HEK293 (cell line): ENCODE measurements at regions not wholly inside any gene's neighbourhood (a gene's known extent, or its start where the extent isn't known, plus 50 kb on each side); places are given as distances from the start of the nearest gene placed in this dataset.

ENCODE experiments used
- CTCF ChIA-PET: fragments of 350-600 bp; formaldehyde crosslinking; extraction: SDS; loops from one replicate; lab custom pipeline; 2021; ENCODE audit warnings: antibody characterized with exemption; lab: Yijun Ruan, JAX
- POLR2A ChIA-PET: fragments of 300-600 bp; formaldehyde crosslinking; extraction: SDS; loops from one replicate; lab custom pipeline; 2020; ENCODE audit warnings: antibody characterized with exemption, inconsistent platforms; lab: Yijun Ruan, JAX
- H3K27ac ChIP-seq: fragments of 200-500 bp; sonication (Bioruptor generic); 2 replicates; pipeline ENCODE4 v1.5.1; 2014; ENCODE audit warnings: low read depth, low read length, control low read depth, inconsistent platforms; ENCODE audit errors: extremely low read depth
- H3K36me3 ChIP-seq, 2 experiments: fragments of 200-500 bp in 1 of 2; sonication (Bioruptor generic) in 1 of 2; 1 replicate in 1 of 2; 2 replicates in 1 of 2; pipeline ENCODE4 v1.5.1; 2014 to 2017; ENCODE audit warnings: inconsistent platforms in 2 of 2, low read length in 2 of 2; ENCODE audit not compliant: control insufficient read depth in 2 of 2, insufficient read depth in 1 of 2
- H3K4me1 ChIP-seq: fragments of 200-500 bp; sonication (Bioruptor generic); 2 replicates; pipeline ENCODE4 v1.5.1; 2014; ENCODE audit warnings: mild to moderate bottlenecking, low read length, inconsistent platforms; ENCODE audit not compliant: control insufficient read depth, insufficient read depth
- H3K4me3 ChIP-seq: 2 replicates; pipeline ENCODE4 v1.5.1; 2011; ENCODE audit warnings: low read depth, mild to moderate bottlenecking, control low read depth, low read length, moderate library complexity
- H3K9me3 ChIP-seq: fragments of 200-500 bp; sonication (Bioruptor generic); 2 replicates; pipeline ENCODE4 v1.5.1; 2014; ENCODE audit warnings: low read depth, low read length, inconsistent platforms; ENCODE audit not compliant: control insufficient read depth, insufficient read depth
- IKZF3 ChIP-seq: fragments of 450-650 bp; IDR thresholded peaks from 2 replicates; pipeline ENCODE4 v1.5.0; 2018; ENCODE audit warnings: missing biosample characterization, mild to moderate bottlenecking, missing genetic modification characterization, moderate library complexity
- KLF8 ChIP-seq: fragments of 450-650 bp; formaldehyde crosslinking; IDR thresholded peaks from 2 replicates; pipeline ENCODE4 v1.5.1; 2016; ENCODE audit warnings: missing biosample characterization, missing genetic modification characterization
- ZBTB17 ChIP-seq: fragments of 450-650 bp; formaldehyde crosslinking; IDR thresholded peaks from 2 replicates; pipeline ENCODE4 v1.5.1; 2016; ENCODE audit warnings: missing biosample characterization, missing genetic modification characterization
- ZBTB21 ChIP-seq: fragments of 450-650 bp; formaldehyde crosslinking; IDR thresholded peaks from 2 replicates; pipeline ENCODE4 v1.5.1; 2017; ENCODE audit warnings: missing biosample characterization, missing genetic modification characterization
- ZBTB8A ChIP-seq: fragments of 450-650 bp; formaldehyde crosslinking; IDR thresholded peaks from 2 replicates; pipeline ENCODE4 v1.5.1; 2016; ENCODE audit warnings: missing biosample characterization, missing genetic modification characterization
- ZNF112 ChIP-seq: fragments of 450-650 bp; formaldehyde crosslinking; IDR thresholded peaks from 2 replicates; pipeline ENCODE4 v1.5.0; 2017; ENCODE audit warnings: missing biosample characterization, missing genetic modification characterization
- ZNF146 ChIP-seq: fragments of 450-650 bp; formaldehyde crosslinking; IDR thresholded peaks from 2 replicates; pipeline ENCODE4 v1.5.1; 2016; ENCODE audit warnings: missing biosample characterization, missing genetic modification characterization
- ZNF148 ChIP-seq: fragments of 450-650 bp; formaldehyde crosslinking; IDR thresholded peaks from 2 replicates; pipeline ENCODE4 v1.5.0; 2017; ENCODE audit warnings: missing biosample characterization, missing genetic modification characterization, borderline replicate concordance
- ZNF211 ChIP-seq: fragments of 450-650 bp; formaldehyde crosslinking; IDR thresholded peaks from 2 replicates; pipeline ENCODE4 v1.5.1; 2016; ENCODE audit warnings: low read depth, missing biosample characterization, missing genetic modification characterization
- ZNF311 ChIP-seq: fragments of 450-650 bp; formaldehyde crosslinking; IDR thresholded peaks from 2 replicates; pipeline ENCODE4 v1.5.1; 2017; ENCODE audit warnings: missing biosample characterization, missing genetic modification characterization, borderline replicate concordance
- ZNF37A ChIP-seq: fragments of 450-650 bp; IDR thresholded peaks from 2 replicates; pipeline ENCODE4 v1.5.1; 2018; ENCODE audit warnings: missing biosample characterization, missing genetic modification characterization
- ZNF416 ChIP-seq: fragments of 450-650 bp; formaldehyde crosslinking; IDR thresholded peaks from 2 replicates; pipeline ENCODE4 v1.5.1; 2016; ENCODE audit warnings: missing biosample characterization, missing genetic modification characterization
- ZNF544 ChIP-seq: fragments of 450-650 bp; formaldehyde crosslinking; IDR thresholded peaks from 2 replicates; pipeline ENCODE4 v1.5.0; 2017; ENCODE audit warnings: missing biosample characterization, missing genetic modification characterization
- ZNF610 ChIP-seq: fragments of 450-650 bp; formaldehyde crosslinking; IDR thresholded peaks from 2 replicates; pipeline ENCODE4 v1.5.1; 2016; ENCODE audit warnings: missing biosample characterization, missing genetic modification characterization, borderline replicate concordance
- ZNF626 ChIP-seq: fragments of 450-650 bp; sonication (Bioruptor Pico); formaldehyde crosslinking; IDR thresholded peaks from 2 replicates; pipeline ENCODE4 v1.5.1; 2018; ENCODE audit warnings: missing biosample characterization, missing genetic modification characterization, inconsistent platforms
- ZNF701 ChIP-seq: fragments of 450-650 bp; formaldehyde crosslinking; IDR thresholded peaks from 2 replicates; pipeline ENCODE4 v1.5.1; 2016; ENCODE audit warnings: missing biosample characterization, missing genetic modification characterization
- ZNF76 ChIP-seq: fragments of 450-650 bp; formaldehyde crosslinking; IDR thresholded peaks from 2 replicates; pipeline ENCODE4; 2016; ENCODE audit warnings: low read depth, missing biosample characterization, missing genetic modification characterization, borderline replicate concordance
- ZSCAN16 ChIP-seq: fragments of 450-650 bp; formaldehyde crosslinking; IDR thresholded peaks from 2 replicates; pipeline ENCODE4 v1.5.1; 2016; ENCODE audit warnings: missing biosample characterization, missing genetic modification characterization
- TF ChIP-seq, protein P1 (sequence below): fragments of 450-650 bp; formaldehyde crosslinking; conservative IDR thresholded peaks from 2 replicates; pipeline ENCODE4 v1.5.1; 2016; ENCODE audit warnings: low read depth, missing biosample characterization, missing genetic modification characterization
- TF ChIP-seq, protein P2 (sequence below): fragments of 450-650 bp; formaldehyde crosslinking; IDR thresholded peaks from 2 replicates; pipeline ENCODE4 v1.5.1; 2016; ENCODE audit warnings: missing biosample characterization, missing genetic modification characterization
- TF ChIP-seq, protein P3 (sequence below): fragments of 450-650 bp; formaldehyde crosslinking; IDR thresholded peaks from 2 replicates; pipeline ENCODE4 v1.5.1; 2017; ENCODE audit warnings: missing biosample characterization, missing genetic modification characterization

GRCh38 chr6:27584326-27584725, 111.4 kb upstream of the ZNF184 start (continued):
- TF ChIP-seq ZBTB21 (tag by site-specific recombination), result peak; percentile 94

GRCh38 chr6:27582928-27583725, 110.2 kb upstream of the ZNF184 start:
- Histone ChIP-seq H3K4me1 (no peaks in the 10 kb centered on the region), H3K27ac (no peak overlapping the region), H3K9me3 (no peaks in the 10 kb centered on the region), H3K4me3 (no peak overlapping the region), H3K36me3 (no peaks in the 10 kb centered on the region)
- ChIA-PET POLR2A (no interaction called here), CTCF (interaction anchor here (0.6 kb wide), 1 partner anchor 1239 kb away, joined by 4 read pairs; no protein-coding TSS in a partner anchor)
- TF ChIP-seq ZNF211 (tag by site-specific recombination) (no peak), ZNF148 (tag by site-specific recombination) (no peak), ZBTB17 (tag by site-specific recombination) (0 out of 2 replicates have a peak, but pooled peaks have one; percentile 16), KLF8 (tag by site-specific recombination) (no peak), ZNF544 (tag by site-specific recombination) (no peak), ZNF112 (no peak), ZNF701 (no peak), ZNF37A (0 out of 2 replicates have a peak, but pooled peaks have one; percentile 39), ZNF626 (tag by site-specific recombination) (no peak), ZBTB8A (tag by site-specific recombination) (no peak), ZNF610 (tag by site-specific recombination) (no peak), IKZF3 (no peak), ZSCAN16 (tag by site-specific recombination) (no peak), ZNF146 (no peak), ZNF76 (tag by site-specific recombination) (no peak), ZNF416 (tag by site-specific recombination) (no peak), ZNF311 (no peak)
- TF ChIP-seq, protein P1, sequence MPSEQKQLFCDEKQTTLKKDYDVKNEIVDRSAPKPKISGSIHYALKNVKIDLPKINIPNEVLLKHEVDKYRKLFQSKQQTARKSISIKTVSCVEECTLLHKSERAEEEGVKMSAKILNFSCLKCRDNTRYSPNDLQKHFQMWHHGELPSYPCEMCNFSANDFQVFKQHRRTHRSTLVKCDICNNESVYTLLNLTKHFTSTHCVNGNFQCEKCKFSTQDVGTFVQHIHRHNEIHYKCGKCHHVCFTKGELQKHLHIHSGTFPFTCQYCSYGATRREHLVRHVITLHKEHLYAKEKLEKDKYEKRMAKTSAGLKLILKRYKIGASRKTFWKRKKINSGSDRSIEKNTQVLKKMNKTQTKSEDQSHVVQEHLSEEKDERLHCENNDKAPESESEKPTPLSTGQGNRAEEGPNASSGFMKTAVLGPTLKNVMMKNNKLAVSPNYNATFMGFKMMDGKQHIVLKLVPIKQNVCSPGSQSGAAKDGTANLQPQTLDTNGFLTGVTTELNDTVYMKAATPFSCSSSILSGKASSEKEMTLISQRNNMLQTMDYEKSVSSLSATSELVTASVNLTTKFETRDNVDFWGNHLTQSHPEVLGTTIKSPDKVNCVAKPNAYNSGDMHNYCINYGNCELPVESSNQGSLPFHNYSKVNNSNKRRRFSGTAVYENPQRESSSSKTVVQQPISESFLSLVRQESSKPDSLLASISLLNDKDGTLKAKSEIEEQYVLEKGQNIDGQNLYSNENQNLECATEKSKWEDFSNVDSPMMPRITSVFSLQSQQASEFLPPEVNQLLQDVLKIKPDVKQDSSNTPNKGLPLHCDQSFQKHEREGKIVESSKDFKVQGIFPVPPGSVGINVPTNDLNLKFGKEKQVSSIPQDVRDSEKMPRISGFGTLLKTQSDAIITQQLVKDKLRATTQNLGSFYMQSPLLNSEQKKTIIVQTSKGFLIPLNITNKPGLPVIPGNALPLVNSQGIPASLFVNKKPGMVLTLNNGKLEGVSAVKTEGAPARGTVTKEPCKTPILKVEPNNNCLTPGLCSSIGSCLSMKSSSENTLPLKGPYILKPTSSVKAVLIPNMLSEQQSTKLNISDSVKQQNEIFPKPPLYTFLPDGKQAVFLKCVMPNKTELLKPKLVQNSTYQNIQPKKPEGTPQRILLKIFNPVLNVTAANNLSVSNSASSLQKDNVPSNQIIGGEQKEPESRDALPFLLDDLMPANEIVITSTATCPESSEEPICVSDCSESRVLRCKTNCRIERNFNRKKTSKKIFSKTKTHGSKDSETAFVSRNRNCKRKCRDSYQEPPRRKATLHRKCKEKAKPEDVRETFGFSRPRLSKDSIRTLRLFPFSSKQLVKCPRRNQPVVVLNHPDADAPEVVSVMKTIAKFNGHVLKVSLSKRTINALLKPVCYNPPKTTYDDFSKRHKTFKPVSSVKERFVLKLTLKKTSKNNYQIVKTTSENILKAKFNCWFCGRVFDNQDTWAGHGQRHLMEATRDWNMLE (tag by site-specific recombination), result no peak
- TF ChIP-seq, protein P2, sequence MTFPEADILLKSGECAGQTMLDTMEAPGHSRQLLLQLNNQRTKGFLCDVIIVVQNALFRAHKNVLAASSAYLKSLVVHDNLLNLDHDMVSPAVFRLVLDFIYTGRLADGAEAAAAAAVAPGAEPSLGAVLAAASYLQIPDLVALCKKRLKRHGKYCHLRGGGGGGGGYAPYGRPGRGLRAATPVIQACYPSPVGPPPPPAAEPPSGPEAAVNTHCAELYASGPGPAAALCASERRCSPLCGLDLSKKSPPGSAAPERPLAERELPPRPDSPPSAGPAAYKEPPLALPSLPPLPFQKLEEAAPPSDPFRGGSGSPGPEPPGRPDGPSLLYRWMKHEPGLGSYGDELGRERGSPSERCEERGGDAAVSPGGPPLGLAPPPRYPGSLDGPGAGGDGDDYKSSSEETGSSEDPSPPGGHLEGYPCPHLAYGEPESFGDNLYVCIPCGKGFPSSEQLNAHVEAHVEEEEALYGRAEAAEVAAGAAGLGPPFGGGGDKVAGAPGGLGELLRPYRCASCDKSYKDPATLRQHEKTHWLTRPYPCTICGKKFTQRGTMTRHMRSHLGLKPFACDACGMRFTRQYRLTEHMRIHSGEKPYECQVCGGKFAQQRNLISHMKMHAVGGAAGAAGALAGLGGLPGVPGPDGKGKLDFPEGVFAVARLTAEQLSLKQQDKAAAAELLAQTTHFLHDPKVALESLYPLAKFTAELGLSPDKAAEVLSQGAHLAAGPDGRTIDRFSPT, result no peak
- TF ChIP-seq, protein P3, sequence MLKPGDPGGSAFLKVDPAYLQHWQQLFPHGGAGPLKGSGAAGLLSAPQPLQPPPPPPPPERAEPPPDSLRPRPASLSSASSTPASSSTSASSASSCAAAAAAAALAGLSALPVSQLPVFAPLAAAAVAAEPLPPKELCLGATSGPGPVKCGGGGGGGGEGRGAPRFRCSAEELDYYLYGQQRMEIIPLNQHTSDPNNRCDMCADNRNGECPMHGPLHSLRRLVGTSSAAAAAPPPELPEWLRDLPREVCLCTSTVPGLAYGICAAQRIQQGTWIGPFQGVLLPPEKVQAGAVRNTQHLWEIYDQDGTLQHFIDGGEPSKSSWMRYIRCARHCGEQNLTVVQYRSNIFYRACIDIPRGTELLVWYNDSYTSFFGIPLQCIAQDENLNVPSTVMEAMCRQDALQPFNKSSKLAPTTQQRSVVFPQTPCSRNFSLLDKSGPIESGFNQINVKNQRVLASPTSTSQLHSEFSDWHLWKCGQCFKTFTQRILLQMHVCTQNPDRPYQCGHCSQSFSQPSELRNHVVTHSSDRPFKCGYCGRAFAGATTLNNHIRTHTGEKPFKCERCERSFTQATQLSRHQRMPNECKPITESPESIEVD (tag by site-specific recombination), result no peak
